HCT116 (cell line): ENCODE measurements at regions not wholly inside any gene's neighbourhood (a gene's known extent, or its start where the extent isn't known, plus 50 kb on each side); places are given as distances from the start of the nearest gene placed in this dataset.

Source experiments
- ELF1 ChIP-seq: IDR thresholded peaks from 2 replicates; pipeline ENCODE4 v1.6.1; 2012; ENCODE audit warnings: low read depth, borderline replicate concordance
- POLR2AphosphoS5 ChIP-seq: IDR thresholded peaks from 2 replicates; pipeline ENCODE4 v1.6.1; 2011; ENCODE audit warnings: mild to moderate bottlenecking, low read depth, low read length, moderate library complexity
- TF ChIP-seq, protein P1 (sequence below), 3 experiments: fragments of 200-600 bp in 1 of 3; sonication (generic) in 1 of 3; IDR thresholded peaks in 2 of 3; conservative IDR thresholded peaks in 1 of 3; 2 replicates each; pipeline ENCODE4 v1.5.1; 2012 to 2017; ENCODE audit warnings: low read depth in 2 of 3, low read length in 2 of 3, antibody characterized with exemption in 1 of 3, borderline replicate concordance in 1 of 3, control low read depth in 1 of 3, mild to moderate bottlenecking in 1 of 3, mixed read lengths in 1 of 3, mixed run types in 1 of 3, moderate library complexity in 1 of 3; ENCODE audit not compliant: insufficient read depth in 1 of 3

DNA sequence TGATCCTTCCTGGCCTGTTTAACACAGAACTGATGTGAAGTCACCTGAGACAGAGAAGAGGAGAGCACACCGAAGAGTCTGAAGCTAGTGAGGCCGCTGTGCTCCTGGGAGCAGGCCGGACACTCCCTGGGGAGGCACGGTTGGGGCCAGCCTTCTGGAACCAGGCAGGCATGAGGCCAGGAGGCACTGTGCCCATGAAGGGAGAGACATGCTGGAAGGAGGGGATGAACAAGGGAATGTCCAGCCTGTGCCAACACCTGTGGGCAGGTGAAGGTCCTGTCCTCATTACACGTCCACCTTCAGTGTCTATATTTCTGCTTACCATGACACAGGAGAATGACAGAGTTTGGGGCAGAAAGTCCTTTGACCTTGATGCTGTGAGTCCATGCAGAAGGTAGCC lies 183.8 kb upstream of the S1PR3 start:
- TF ChIP-seq ELF1 (no peak), POLR2AphosphoS5 (no peak)
- TF ChIP-seq, protein P1, sequence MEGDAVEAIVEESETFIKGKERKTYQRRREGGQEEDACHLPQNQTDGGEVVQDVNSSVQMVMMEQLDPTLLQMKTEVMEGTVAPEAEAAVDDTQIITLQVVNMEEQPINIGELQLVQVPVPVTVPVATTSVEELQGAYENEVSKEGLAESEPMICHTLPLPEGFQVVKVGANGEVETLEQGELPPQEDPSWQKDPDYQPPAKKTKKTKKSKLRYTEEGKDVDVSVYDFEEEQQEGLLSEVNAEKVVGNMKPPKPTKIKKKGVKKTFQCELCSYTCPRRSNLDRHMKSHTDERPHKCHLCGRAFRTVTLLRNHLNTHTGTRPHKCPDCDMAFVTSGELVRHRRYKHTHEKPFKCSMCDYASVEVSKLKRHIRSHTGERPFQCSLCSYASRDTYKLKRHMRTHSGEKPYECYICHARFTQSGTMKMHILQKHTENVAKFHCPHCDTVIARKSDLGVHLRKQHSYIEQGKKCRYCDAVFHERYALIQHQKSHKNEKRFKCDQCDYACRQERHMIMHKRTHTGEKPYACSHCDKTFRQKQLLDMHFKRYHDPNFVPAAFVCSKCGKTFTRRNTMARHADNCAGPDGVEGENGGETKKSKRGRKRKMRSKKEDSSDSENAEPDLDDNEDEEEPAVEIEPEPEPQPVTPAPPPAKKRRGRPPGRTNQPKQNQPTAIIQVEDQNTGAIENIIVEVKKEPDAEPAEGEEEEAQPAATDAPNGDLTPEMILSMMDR (IDR thresholded peaks at IDR 0.05 in 2 of 3, conservative IDR thresholded peaks at IDR 0.05 in 1 of 3; ENCODE audit: borderline replicate concordance in 1 of 3, insufficient read depth in 1 of 3, low read depth in 2 of 3, low read length in 2 of 3) = no peak
